HEK293 (cell line): ENCODE measurements at regions not wholly inside any gene's neighbourhood (a gene's known extent, or its start where the extent isn't known, plus 50 kb on each side); places are given as distances from the start of the nearest gene placed in this dataset.

ENCODE experiments used
- CTCF ChIA-PET: fragments of 350-600 bp; formaldehyde crosslinking; extraction: SDS; loops from one replicate; lab custom pipeline; 2021; ENCODE audit warnings: antibody characterized with exemption; lab: Yijun Ruan, JAX
- POLR2A ChIA-PET: fragments of 300-600 bp; formaldehyde crosslinking; extraction: SDS; loops from one replicate; lab custom pipeline; 2020; ENCODE audit warnings: antibody characterized with exemption, inconsistent platforms; lab: Yijun Ruan, JAX
- H3K27ac ChIP-seq: fragments of 200-500 bp; sonication (Bioruptor generic); 2 replicates; pipeline ENCODE4 v1.5.1; 2014; ENCODE audit warnings: low read depth, low read length, control low read depth, inconsistent platforms; ENCODE audit errors: extremely low read depth
- H3K36me3 ChIP-seq, 2 experiments: fragments of 200-500 bp in 1 of 2; sonication (Bioruptor generic) in 1 of 2; 1 replicate in 1 of 2; 2 replicates in 1 of 2; pipeline ENCODE4 v1.5.1; 2014 to 2017; ENCODE audit warnings: inconsistent platforms in 2 of 2, low read length in 2 of 2; ENCODE audit not compliant: control insufficient read depth in 2 of 2, insufficient read depth in 1 of 2
- H3K4me1 ChIP-seq: fragments of 200-500 bp; sonication (Bioruptor generic); 2 replicates; pipeline ENCODE4 v1.5.1; 2014; ENCODE audit warnings: mild to moderate bottlenecking, low read length, inconsistent platforms; ENCODE audit not compliant: control insufficient read depth, insufficient read depth
- H3K4me3 ChIP-seq: 2 replicates; pipeline ENCODE4 v1.5.1; 2011; ENCODE audit warnings: low read depth, mild to moderate bottlenecking, control low read depth, low read length, moderate library complexity
- H3K9me3 ChIP-seq: fragments of 200-500 bp; sonication (Bioruptor generic); 2 replicates; pipeline ENCODE4 v1.5.1; 2014; ENCODE audit warnings: low read depth, low read length, inconsistent platforms; ENCODE audit not compliant: control insufficient read depth, insufficient read depth
- BCL11A ChIP-seq: fragments of 450-650 bp; formaldehyde crosslinking; IDR thresholded peaks from 2 replicates; pipeline ENCODE4 v1.5.1; 2016; ENCODE audit warnings: low read depth, missing biosample characterization, missing genetic modification characterization
- EGR2 ChIP-seq: fragments of 450-650 bp; formaldehyde crosslinking; IDR thresholded peaks from 2 replicates; pipeline ENCODE4 v1.5.1; 2016; ENCODE audit warnings: low read depth, missing biosample characterization, missing genetic modification characterization
- FEZF1 ChIP-seq: fragments of 450-650 bp; formaldehyde crosslinking; IDR thresholded peaks from 2 replicates; pipeline ENCODE4 v1.5.1; 2016; ENCODE audit warnings: missing biosample characterization, missing genetic modification characterization
- PRDM6 ChIP-seq: fragments of 450-650 bp; formaldehyde crosslinking; IDR thresholded peaks from 2 replicates; pipeline ENCODE4 v1.5.1; 2017; ENCODE audit warnings: missing biosample characterization, missing genetic modification characterization
- RBAK ChIP-seq: fragments of 450-650 bp; formaldehyde crosslinking; IDR thresholded peaks from 2 replicates; pipeline ENCODE4 v1.5.1; 2016; ENCODE audit warnings: missing biosample characterization, missing genetic modification characterization
- SCRT1 ChIP-seq: fragments of 450-650 bp; formaldehyde crosslinking; IDR thresholded peaks from 2 replicates; pipeline ENCODE4 v1.5.1; 2016; ENCODE audit warnings: missing biosample characterization, missing genetic modification characterization, borderline replicate concordance
- SCRT2 ChIP-seq: fragments of 450-650 bp; formaldehyde crosslinking; IDR thresholded peaks from 2 replicates; pipeline ENCODE4 v1.5.1; 2016; ENCODE audit warnings: missing biosample characterization, missing genetic modification characterization
- TCF7L2 ChIP-seq: IDR thresholded peaks from 2 replicates; pipeline ENCODE4 v1.6.1; 2011; ENCODE audit warnings: low read depth, mild to moderate bottlenecking, inconsistent platforms, low read length, moderate library complexity, borderline replicate concordance
- WT1 ChIP-seq: fragments of 450-650 bp; formaldehyde crosslinking; IDR thresholded peaks from 2 replicates; pipeline ENCODE4 v1.5.1; 2016; ENCODE audit warnings: missing biosample characterization, missing genetic modification characterization
- ZBTB17 ChIP-seq: fragments of 450-650 bp; formaldehyde crosslinking; IDR thresholded peaks from 2 replicates; pipeline ENCODE4 v1.5.1; 2016; ENCODE audit warnings: missing biosample characterization, missing genetic modification characterization
- ZFHX2 ChIP-seq: fragments of 450-650 bp; formaldehyde crosslinking; conservative IDR thresholded peaks from 2 replicates; pipeline ENCODE4 v1.5.1; 2016; ENCODE audit warnings: missing biosample characterization, missing genetic modification characterization
- ZFP69B ChIP-seq: fragments of 450-650 bp; formaldehyde crosslinking; IDR thresholded peaks from 2 replicates; pipeline ENCODE4 v1.5.1; 2016; ENCODE audit warnings: missing biosample characterization, missing genetic modification characterization
- ZIC2 ChIP-seq: fragments of 450-650 bp; formaldehyde crosslinking; IDR thresholded peaks from 2 replicates; pipeline ENCODE4 v1.5.1; 2016; ENCODE audit warnings: missing biosample characterization, missing genetic modification characterization
- ZNF140 ChIP-seq: fragments of 450-650 bp; formaldehyde crosslinking; IDR thresholded peaks from 2 replicates; pipeline ENCODE4 v1.5.1; 2016; ENCODE audit warnings: missing biosample characterization, missing genetic modification characterization
- ZNF16 ChIP-seq: fragments of 450-650 bp; formaldehyde crosslinking; IDR thresholded peaks from 2 replicates; pipeline ENCODE4 v1.5.1; 2016; ENCODE audit warnings: low read depth, missing biosample characterization, missing genetic modification characterization
- ZNF18 ChIP-seq: fragments of 450-650 bp; formaldehyde crosslinking; IDR thresholded peaks from 2 replicates; pipeline ENCODE4 v1.5.1; 2016; ENCODE audit warnings: missing biosample characterization, missing genetic modification characterization
- ZNF514 ChIP-seq: fragments of 450-650 bp; formaldehyde crosslinking; IDR thresholded peaks from 2 replicates; pipeline ENCODE4 v1.5.1; 2016; ENCODE audit warnings: missing biosample characterization, missing genetic modification characterization
- ZNF518A ChIP-seq: fragments of 450-650 bp; formaldehyde crosslinking; conservative IDR thresholded peaks from 2 replicates; pipeline ENCODE4 v1.5.1; 2016; ENCODE audit warnings: low read depth, missing biosample characterization, missing genetic modification characterization
- ZNF621 ChIP-seq: fragments of 450-650 bp; formaldehyde crosslinking; IDR thresholded peaks from 2 replicates; pipeline ENCODE4 v1.5.1; 2017; ENCODE audit warnings: missing biosample characterization, missing genetic modification characterization
- ZNF654 ChIP-seq: fragments of 450-650 bp; formaldehyde crosslinking; IDR thresholded peaks from 2 replicates; pipeline ENCODE4 v1.5.1; 2016; ENCODE audit warnings: low read depth, missing biosample characterization, missing genetic modification characterization
- ZNF792 ChIP-seq: fragments of 450-650 bp; formaldehyde crosslinking; IDR thresholded peaks from 2 replicates; pipeline ENCODE4 v1.5.1; 2016; ENCODE audit warnings: missing biosample characterization, missing genetic modification characterization
- ZSCAN30 ChIP-seq: fragments of 450-650 bp; IDR thresholded peaks from 2 replicates; pipeline ENCODE4 v1.5.1; 2018; ENCODE audit warnings: missing biosample characterization, mild to moderate bottlenecking, missing genetic modification characterization, moderate library complexity

GRCh38 chr5:158273035-158273434 is 414.1 kb upstream of the CLINT1 start:
- ChIA-PET CTCF (no interaction called here), POLR2A (no interaction called here)
- Histone ChIP-seq H3K27ac (no peak overlapping the region; the same call in 1 of the 2 replicates), H3K4me1 (peaks cover 28% of the 10 kb centered on the region), H3K4me3 (no peak overlapping the region)
- peak; percentile 37; the same call in 1 of the 2 replicates for TF ChIP-seq FEZF1 (tag by site-specific recombination)
- TF ChIP-seq PRDM6: peak; percentile 77
- TF ChIP-seq TCF7L2: 0 out of 2 replicates have a peak, but pooled peaks have one; percentile 26
- TF ChIP-seq ZNF518A: no peak
- no peak for TF ChIP-seq RBAK
- TF ChIP-seq ZBTB17 (tag by site-specific recombination): 0 out of 2 replicates have a peak, but pooled peaks have one; percentile 19
- no peak for TF ChIP-seq EGR2 (tag by site-specific recombination)
- no peak for TF ChIP-seq ZNF16
- 0 out of 2 replicates have a peak, but pooled peaks have one; percentile 29 for TF ChIP-seq SCRT1
- TF ChIP-seq ZFHX2 (tag by site-specific recombination): no peak
- no peak for TF ChIP-seq ZNF514 (tag by site-specific recombination)
- no peak for TF ChIP-seq ZFP69B (tag by site-specific recombination)
- no peak for TF ChIP-seq BCL11A (tag by site-specific recombination)
- TF ChIP-seq WT1 (tag by site-specific recombination): peak; percentile 22; the same call in 1 of the 2 replicates
- TF ChIP-seq ZIC2 (tag by site-specific recombination): peak; percentile 39; the same call in 1 of the 2 replicates
- TF ChIP-seq, all 188 proteins: peak for 7
- Histone ChIP-seq H3K36me3 (no peaks in the 10 kb centered on the region), H3K9me3 (no peaks in the 10 kb centered on the region)

GRCh38 chr5:158272409-158272808 is 413.5 kb upstream of the CLINT1 start:
- no peak overlapping the region for H3K27ac ChIP-seq
- TF ChIP-seq ZNF18 (tag by site-specific recombination) (no peak), ZNF140 (no peak), ZNF792 (no peak), SCRT2 (no peak), ZNF654 (tag by site-specific recombination) (no peak), ZSCAN30 (tag by site-specific recombination) (no peak), ZNF621 (tag by site-specific recombination) (no peak), ZFHX2 (tag by site-specific recombination) (no peak)
- ChIA-PET POLR2A (no interaction called here), CTCF (no interaction called here)
- no peak overlapping the region for H3K4me3 ChIP-seq
- no peaks in the 10 kb centered on the region for H3K36me3 ChIP-seq
- H3K4me1 ChIP-seq: peaks cover 25% of the 10 kb centered on the region
- H3K9me3 ChIP-seq: no peaks in the 10 kb centered on the region
